GM19240 (cell line): ENCODE measurements at regions not wholly inside any gene's neighbourhood (a gene's known extent, or its start where the extent isn't known, plus 50 kb on each side); places are given as distances from the start of the nearest gene placed in this dataset.

ENCODE experiments used
- DNase-seq: peaks from one replicate; pipeline ENCODE4 v3.0.0; 2011; ENCODE audit warnings: low spot score; ENCODE audit not compliant: insufficient read length

DNA sequence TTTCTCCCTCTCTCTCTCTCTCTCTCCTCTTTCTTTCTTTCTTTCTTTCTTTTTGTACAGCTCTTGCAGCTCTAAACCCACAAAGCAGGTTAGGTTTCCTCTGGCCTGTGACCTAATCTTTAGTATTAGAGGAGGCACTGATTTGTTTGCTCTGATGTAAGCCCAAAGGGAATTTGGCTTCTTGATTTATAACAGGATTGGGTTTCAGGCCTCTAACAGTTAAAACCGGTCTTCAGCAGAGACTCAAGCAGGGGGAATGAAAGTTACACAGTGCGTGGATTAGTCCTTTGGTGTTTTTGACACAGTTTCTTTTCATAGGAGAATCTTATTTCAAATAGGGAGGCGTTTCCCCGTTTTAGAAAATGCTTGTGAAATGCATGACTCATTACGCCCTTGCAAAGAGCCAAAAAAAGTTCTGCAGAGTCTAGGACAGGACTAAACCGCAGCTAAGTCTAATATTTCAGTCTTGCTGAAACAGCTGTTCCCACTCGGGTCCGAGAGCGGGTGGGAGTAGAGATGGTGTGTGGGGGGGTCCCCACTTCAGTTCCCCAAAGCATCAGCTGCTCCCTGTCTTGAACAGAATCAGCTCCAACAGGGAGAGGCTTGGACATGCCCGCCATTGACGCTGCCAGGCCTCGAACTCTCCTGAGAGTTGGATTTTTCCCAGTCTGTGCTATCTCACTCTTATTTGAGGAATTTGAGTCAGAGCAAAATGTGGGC, 296.5 kb upstream of the PITRM1 start:
- no peak for DNase-seq

DNA sequence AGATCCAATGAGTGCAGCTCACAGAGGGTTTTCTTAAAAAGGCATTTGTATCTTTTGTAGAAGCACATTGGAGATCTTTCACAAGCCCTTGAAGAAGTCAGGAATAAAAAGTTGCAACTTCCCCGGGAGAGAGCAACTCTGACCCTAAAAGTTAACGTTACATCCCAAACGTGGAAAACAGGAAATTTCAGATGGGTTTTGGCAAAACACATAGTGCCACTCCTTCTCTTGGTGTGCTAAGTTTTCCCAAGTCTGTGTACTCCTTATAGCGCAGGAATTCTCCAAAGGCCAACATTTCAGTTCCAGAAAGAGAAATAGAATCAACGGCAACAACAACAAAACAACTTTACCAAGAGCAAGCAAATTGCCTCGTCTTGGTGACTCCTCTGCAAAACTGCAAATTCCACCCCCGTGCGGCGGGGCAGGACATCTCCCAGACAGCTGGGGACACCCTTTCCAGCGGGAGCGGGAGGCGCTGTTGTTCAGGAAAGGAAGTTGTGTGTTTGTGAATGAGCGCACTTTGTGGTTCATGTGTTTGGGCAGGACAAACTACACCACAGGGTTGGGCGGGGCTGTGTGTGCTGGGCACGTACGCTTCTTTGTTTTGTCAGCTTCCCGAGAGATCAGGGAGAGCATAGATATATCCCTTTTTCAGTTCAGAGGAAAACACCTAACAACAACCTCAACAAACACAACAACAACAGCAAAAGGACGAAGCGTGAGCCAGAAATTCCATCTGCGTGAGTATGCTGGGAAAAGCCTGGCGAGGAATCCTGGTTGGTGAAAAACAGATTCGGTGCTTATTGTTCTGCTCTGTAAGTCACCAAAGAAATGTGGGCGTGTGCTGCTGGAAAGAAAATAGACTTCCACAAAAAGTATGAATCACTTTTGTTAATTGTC, 294.7 kb upstream of the PITRM1 start:
- DNase-seq = no peak

DNA sequence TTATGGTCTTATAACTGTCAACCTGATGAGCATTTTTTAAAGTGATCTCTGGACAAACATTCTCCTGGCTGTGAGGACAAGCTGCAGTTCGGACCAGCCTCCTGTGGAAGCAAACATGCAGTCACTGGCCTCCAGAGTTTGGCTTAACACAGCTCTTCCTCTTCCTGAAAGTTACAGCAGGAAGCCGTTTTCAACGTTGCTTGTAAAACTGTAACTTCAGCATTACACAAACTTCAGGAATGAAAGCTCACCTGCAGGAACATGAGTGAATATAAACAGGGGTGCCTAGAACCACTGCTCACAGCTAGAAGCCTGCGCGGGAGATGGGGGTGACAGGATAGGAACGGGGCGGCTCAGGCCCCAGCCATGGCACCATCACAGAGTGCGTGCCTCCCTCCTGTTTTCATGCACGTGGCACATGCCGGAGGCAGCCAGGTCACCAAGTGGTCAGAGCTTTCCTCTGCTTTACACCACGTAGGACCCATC, 292.9 kb upstream of the PITRM1 start:
- no peak for DNase-seq

DNA sequence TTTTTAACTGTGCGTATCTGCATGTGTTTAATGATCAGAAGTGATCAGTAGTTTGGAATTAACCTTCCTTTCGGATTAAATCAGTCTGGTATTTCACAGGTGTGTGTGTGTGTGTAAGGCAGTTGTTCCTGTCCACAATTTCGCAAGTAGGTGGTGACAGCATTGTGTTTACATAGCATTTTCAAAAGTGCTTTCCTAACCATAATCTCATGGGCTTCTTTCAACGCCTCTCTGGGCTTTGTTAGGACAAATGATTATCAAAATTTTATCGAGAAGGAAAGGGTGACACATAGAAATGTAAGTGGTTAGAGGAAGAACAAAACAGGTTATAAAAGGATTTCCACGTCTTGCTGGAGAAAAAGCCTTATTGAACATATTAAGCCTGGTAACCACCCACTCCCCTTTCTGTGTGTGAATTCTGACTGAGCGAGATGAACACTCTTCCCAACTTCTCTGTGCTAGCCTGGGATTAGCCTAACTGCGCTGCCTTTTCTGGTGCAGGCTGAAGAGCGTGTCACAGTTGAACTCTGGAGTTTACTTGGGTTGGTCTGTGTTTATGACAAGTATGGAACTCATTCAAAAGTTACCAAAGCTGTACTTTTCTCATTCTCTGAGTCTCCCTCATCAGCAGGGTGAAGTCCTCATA, 292.3 kb upstream of the PITRM1 start:
- DNase-seq = no peak

DNA sequence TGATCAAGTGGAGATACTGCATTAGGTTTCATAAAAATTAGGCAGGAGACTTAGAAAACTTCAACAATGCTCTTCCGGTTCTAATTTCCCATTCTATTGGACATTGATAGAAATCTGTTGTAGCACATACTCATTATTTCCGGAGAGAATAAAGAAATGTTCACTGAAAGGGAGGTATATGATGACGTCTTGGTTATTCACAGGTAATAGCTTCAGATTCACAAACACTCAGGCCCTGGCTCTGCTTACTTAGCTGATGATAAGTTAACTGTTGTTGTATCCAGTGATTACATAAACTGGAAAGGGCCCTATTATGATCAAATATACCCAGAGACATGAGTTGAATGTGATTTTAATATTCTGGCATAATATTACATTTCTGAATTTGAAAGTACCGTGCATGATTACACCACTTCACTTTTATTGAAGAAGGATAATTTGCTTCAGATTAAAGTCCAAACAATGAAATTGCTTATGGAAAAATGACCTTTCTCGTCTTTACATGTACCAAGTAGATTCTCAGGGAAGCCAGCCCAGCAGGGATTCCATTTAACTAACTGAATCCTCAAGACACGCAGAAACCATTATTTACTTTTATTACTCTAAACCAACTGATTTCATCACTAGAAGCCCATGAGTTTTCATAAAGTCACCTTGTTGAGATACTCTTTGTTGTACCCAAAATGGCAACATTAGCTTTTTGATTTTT, 288.0 kb upstream of the PITRM1 start:
- DNase-seq = no peak

DNA sequence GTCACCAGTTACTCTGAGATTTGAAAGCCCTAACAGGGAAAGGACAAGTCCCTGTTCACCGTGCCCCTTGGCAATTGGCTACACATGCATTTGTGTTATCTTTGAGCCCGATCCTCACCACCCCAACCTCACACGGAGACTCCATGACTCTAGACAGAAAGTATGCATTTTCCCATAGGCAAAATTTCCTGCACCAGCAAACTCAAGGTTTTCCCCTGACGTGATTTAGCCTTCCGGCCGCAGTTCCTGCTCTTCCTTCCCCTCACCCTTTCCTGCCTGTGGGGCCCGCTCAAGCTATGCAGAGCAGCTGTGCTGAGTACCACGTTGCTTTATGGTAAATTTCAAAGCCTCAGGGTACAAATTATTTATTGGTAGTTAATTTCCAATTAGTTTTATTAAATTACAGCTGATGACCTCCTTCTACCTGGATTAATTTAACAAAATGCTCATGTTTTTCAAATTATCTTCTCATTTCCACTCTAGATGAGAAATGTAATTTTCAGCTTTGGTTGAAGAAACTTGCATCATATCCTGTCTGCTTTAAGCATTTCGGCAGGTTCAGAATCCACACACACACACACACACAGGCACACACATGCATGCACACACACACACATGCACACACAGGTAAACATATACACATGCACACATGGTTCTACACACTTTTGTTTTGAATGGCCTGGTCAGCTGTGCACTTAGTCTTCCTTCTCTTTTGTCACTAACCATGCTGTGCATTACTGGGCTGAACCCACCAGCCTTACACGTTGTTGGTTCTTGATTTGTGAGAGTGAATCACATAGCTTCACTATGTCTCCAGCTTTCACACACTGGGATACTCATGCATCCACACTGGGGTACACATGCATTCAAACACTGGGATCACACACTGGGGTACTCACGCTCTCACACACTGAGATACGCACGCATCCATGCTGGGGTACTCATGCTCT, 283.1 kb upstream of the PITRM1 start:
- DNase-seq = no peak

DNA sequence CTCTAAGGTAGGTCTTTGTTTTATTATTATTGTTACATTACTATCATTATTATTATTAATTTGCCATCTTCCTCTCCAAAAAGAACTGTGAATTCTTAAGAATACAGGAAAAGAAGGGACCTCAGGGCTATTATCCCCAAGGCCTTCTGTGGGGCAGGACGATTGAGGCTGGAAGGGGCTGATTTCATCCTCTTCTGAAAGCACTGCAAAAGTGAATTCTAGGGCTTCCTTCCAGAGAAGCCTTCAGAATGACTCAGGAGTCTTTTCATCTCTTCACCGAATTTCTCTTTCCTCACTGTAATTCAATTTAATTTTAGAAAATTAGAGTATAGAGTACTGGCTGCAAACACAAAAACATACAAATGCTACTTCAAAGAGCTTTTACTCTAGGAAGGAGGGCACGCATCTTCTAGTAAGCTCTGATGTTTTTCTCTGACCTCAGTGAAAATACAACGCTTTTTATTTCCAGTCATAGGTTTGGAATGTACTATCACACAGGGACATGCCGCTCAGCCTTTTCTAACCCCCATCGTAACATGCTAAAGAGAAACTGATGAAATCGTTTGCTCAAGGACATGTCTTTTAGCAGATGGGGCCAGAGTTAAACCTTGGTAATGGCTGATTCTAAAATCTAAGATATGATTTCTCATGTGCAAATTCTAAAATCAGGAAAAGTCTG, 280.2 kb upstream of the PITRM1 start:
- DNase-seq = no peak

DNA sequence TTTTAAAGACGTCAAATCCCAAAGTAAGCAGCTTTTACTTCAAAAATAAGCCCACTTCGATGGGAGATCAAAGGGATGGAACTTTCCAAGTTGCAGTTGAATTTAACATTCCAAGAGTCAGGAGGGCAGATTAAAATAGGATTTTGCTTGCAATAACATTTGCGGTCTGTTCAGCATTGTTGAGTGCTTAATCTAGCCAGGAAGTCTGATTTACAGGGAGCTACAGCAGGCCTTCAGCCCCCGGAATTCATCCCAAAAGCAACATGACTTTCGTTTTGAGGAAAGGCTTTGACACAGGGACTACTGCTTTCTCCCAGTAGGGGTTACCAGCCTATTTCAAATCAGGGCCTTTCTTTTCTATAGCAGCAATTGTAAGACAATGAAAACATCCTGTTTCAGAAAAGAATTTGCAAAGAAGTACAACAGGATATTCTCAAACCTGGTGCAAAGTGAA, 279.6 kb upstream of the PITRM1 start:
- no peak for DNase-seq

DNA sequence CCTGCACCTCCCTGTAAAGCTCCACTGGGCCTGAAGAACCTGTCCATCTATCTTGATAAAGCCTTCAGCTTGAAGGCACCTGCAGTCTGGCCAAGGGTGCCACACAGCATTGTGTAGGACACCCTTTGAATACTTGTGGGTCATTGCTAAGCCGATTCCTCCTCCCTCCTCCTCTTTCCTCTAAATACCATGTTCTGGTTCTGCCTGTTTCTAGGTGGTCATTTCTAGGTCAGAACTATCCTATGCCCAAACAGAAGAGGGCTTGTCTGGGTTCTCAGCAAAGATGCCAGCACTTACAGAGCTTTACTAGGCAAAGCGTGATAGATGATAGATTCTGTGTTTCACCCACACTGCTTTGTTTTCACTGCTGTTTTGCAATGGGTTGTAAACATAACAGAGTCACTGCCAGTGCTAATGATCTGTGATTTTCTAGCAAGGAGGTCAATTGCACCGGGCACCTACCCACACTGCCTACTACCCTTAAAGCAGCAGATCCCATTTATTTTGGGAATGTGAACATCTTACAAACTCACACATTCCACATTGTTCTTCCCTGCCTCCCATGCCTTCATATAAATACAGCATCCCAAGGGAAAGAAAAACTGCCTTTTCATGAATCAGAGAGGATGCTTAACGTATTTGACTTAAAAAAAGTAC, 279.1 kb upstream of the PITRM1 start:
- DNase-seq = no peak

DNA sequence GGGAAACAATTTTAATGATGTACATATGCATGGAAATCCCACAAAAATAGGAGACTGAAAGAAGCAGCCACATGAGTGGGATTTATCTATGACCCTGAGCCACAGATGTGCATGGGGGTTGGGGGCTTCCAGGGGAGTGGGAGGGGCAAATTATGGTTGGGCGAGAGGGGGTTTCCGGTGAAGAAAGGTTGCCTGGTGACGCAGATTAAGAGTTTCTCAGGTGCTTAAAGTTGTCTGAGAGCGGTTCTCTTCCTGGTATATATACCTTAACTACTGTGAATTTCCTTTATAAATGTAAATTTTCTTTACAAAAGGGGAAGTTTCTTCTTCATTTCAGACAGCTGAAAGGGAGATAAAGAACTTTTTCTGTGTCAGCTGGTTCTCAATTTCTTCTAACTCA, 273.6 kb upstream of the PITRM1 start:
- DNase-seq = no peak

DNA sequence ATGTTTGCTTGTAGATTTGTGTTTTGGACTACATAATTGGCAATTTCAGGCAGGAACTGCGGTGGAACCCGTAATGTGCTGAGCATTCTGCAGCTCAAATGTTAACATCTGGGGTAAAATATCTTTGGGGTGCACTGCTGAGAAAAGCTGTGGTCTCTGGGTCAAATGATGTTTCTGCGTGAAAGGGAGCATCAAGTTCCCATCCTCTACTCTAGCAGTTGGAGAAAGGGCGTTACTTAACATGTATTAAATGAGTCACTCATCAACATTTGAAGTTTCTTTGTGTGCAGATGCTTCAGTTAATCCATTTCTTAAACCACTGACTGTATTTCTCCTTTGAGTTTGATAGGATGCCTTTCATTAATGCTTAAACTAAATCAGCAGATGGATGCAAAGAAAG, 273.1 kb upstream of the PITRM1 start:
- DNase-seq = no peak

DNA sequence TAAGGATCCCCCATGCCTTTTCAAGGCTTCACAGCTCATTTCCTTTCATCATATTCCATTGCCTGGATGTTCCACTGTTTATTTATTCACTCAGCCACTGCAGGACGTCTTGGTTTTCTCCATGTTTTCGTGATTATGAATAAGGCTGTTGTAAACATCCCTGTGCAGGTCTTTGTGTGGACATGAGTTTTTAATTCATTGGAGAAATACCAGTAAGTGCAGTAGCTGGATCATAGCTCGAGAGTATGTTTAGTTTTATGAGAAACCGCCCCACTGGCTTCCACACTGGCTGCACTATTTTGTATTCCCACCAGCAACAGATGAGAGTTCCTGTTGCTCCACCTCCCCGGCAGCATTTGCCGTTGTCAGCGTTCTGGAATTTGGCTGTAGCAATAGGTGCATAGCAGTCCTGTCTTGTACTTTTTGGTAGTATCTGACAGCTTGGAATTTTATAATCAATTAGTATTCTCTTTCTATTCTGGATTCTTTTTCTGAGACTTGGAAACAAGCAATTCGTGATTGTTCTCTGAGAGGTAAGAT, 269.9 kb upstream of the PITRM1 start:
- no peak for DNase-seq

DNA sequence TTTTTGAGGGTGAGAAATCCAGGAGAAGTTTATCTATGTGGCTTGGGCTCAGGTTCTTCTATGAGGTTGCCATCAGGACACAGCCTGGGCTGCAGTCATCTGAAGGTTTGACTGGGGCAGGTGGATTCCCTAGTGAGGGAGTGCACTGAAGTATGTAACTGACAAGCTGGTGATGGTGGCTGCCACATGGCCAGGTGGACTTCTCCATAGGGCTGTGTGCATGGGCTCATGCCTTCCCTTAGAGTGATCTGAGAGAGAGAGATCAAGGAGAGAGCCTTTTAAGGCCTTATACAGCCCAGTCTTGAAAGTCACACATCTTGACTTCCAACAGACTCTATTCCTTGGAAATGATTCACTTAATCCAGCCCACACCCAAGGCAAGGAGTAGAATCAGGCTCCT, 266.6 kb upstream of the PITRM1 start:
- no peak for DNase-seq

DNA sequence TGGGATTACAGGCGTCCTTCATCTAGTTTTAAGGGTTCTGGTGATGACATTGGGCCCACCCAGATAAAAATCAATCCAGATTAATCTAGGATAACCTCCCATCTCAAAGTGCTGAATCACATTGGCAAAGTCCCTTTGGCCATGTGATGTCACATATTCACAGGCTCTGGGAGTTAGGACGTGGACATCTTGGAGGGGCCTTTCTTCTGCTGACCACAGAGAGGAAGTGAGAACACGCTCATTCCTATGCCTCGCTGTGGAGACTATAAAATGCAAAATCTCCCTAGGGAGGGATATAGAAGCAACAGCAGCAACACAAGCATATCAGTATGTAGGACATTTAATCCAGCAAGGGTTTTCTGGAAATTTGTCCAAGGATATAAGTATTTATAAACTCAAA, 266.0 kb upstream of the PITRM1 start:
- DNase-seq = no peak

DNA sequence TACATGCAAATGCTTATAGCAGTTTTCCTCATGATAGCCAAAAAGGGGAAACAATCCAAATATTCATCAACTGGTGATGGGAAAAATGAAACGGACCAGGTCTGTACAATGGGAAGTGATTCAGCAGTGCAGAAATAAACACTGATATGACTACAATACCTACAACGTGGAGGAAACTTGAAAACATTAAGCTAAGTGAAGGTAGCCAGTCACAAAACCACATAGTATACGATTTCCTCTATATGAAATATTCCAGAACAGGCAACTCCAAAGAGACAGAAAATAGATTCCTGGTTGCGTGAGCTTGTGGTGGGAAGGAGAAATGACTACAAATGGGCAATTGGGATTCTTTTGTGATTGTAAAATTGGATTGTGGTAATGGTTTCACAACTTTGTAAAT, 263.1 kb upstream of the PITRM1 start:
- no peak for DNase-seq

DNA sequence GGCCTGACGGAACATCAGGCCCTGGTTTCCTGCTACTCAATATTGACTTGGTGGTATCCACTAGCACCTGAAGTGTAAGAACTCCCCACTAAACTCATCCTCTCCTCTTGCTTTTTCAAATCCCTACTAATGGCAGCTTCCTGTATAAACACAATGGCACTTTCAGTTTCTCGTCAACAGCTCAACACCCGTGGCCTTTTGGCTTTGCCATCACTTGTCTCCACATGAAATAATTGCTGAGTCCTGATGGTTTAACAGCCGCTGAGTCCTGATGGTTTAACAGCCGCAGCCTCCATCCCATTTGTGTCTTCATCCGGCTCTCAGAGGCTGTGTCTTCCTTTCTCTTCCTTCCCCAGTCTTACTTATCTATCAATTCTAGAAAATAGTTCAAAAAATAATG, 261.4 kb upstream of the PITRM1 start:
- no peak for DNase-seq

DNA sequence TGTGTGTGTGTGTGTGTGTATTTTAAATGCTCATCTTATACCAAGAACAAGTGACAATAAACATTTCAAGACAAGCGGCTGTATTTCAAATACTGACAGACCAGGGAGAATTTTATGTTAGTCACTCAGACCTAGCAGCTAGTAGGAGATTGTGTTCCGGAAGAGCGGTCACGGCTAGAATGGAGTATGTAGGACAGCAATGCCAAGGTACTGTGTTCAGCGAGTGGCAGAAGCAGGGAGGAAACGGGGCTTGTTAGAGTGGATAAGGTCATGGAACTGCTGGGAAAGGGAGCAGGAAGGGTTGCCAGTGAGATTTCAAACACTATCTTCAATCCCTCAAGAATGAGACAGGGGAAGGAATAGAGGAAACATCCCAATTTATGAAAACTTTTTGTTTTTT, 260.5 kb upstream of the PITRM1 start:
- DNase-seq = no peak

DNA sequence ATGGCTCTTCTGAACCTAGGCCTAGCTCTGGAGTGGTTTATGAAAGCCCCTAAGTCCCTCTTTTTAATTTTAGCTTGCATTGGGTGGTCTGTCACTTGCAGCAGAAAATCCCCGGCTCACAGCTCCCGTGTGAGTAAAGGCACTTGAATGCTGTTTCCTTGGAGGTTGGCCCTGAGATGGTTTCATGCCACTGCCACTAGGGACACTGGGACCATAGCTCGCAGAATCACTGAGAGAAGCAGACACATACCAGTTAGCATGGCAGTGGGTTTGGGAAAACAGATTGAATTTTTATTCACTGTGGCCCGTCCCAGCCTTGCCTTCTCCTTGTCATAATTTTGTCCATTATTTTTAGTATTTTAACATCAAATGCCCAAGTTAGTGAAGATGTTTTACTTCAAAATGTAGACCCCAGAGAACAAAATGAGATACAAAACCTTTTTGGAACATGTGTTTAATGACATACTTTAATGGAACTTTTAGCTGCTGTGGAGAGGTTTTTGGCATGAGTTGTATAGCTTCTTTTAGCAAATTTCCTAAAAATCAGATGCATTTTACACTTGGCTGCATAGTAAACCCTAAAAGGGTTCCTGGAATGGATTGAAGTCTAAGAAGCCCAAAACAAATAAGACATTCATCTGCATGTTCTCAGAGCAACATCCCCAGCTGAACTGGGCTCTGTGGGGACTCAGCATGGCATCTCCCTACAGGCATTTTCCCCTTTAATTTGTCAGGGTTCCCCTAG, 259.7 kb upstream of the PITRM1 start:
- DNase-seq = no peak
